GM21529 (cell line): ENCODE measurements at regions not wholly inside any gene's neighbourhood (a gene's known extent, or its start where the extent isn't known, plus 50 kb on each side); places are given as distances from the start of the nearest gene placed in this dataset.
"Not testable (repeated sequence)": the region's sequence is repeated elsewhere in the genome, so short reads cannot be mapped to it uniquely, and the experiment has no call there.

ENCODE experiments used
- ATAC-seq: cut with Tn5 transposase; IDR thresholded peaks from one replicate; pipeline ENCODE4 v1.9.1; 2021; ENCODE audit not compliant: unreplicated experiment

DNA sequence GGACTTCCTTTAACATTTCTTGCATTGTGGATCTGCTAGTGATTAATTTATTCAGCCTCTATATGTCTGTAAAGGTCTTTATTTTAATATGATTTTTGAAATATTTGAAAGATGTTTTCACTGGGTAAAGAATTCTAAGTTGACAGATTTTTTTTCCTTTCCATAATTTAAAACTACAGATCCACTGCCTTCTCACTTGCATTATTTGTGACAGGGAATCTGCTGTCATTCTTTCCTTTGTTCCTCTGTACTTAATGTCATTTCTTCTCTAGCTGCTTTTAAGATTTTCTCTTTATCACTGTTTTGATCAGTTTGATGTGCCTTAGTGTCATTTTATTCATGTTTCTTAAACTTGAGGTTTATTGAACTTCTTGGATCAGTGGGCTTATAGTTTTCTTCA is 159.9 kb downstream of the CYB561 start:
- no peak for ATAC-seq

DNA sequence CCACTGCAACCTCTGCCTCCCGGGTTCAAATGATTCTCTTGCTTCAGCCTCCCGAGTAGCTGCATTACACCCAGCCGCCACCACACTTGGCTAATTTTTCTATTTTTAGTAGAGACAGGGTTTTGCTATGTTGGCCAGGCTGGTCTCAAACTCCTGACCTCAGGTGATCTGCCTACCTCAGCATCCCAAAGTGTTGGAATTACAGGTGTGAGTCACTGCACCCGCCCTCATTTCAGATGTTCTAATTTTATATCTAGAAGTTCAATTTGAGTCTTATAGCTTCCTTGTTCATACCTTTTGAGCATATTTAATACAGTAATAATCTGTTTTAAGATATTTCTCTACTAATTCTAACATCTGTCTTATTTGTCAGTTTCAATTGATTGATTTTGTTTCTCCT is 159.1 kb downstream of the CYB561 start:
- not testable (repeated sequence) for ATAC-seq

DNA sequence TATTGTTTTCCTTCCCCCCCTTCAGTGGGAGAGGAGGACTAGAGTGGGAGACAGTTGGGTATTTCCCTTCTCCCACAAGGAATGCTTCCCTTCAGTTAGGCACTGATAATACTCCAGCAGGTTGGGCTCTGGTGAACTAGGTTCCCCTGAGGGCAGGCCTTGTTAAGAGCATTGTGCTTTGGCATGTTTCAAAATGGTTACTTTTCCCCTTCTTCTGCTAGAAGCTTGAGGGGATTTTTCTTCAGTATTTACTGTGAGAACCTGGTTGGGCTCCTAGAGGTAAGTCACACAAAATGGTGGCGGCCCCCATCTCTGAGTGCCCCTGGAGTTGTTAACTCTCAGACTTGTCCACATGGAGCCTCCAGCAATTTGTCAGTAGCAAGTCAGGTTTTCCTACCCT is 156.2 kb downstream of the CYB561 start:
- no peak for ATAC-seq

DNA sequence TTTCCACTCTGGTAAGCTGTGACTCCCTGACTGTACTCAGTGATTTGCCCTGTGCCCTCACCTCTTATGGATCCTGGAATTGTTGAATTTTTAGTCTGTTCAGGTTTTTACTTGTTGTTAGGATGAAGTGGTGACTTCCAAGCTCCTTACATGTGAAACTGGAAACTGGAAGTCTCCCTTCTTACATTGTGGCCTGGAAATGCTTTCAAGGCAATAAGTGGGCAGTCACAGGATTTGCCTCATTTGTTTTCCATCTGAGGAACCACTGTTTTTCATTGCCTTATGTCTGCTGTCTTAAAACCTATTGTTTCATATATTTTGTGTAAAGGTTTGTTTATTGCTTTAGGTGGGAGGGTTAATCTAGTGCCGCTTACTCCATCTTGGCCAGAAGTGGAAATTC is 155.8 kb downstream of the CYB561 start:
- ATAC-seq, result no peak

DNA sequence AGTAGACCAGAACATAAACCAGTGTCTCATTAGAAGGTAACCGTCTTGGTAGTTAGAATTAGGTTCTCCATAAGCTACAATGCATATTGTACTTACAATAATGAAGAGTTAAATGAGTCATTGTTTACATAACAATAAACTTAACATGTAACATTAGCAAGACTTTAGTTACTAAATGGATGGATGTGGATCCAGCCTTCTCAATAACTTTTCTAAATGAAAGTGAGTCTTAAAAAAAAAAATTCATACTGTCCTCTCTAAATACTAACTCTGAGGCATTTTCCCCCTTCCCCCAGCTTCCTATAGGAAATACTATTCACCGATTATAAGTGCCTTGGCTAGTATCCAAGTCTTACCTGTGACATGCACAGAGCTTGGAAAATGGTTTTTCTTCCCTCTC is 155.3 kb downstream of the CYB561 start:
- no peak for ATAC-seq

DNA sequence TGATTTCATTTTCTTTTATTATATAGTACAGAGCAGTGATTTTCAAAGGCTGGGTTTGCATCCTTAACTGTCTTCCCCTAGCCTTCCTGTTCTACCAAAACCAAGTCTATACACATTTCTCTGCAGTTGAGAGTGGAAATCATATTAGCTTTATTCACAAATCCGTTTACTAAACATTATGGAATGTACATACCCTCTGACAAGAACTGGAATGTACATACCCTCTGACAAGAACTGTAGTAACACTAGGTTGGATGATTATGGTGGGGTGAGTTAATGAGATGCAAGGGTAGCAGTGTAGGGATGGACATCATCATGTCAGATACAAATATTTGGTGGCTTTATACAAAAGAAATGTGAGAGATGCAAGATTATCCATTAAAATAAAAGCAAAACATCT is 154.8 kb downstream of the CYB561 start:
- no peak for ATAC-seq

DNA sequence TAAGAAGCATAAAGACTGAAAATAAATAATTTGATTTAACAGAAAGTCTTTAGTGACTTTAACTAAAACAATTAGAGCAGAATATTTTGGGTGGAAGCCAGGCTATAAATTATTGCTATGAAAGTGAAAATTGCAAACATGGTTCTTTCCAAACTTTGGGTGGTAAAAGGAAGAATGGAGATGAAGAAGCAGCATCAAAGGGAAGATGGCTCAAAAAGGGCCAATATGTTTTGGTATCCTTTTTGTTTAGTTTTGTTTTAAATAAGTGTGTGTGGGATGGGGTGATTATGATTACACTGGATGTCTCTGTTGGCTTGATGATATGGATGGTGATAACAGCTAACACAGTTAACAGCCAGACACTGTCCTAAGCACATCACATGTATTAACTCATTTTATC is 153.7 kb downstream of the CYB561 start:
- ATAC-seq, result no peak

DNA sequence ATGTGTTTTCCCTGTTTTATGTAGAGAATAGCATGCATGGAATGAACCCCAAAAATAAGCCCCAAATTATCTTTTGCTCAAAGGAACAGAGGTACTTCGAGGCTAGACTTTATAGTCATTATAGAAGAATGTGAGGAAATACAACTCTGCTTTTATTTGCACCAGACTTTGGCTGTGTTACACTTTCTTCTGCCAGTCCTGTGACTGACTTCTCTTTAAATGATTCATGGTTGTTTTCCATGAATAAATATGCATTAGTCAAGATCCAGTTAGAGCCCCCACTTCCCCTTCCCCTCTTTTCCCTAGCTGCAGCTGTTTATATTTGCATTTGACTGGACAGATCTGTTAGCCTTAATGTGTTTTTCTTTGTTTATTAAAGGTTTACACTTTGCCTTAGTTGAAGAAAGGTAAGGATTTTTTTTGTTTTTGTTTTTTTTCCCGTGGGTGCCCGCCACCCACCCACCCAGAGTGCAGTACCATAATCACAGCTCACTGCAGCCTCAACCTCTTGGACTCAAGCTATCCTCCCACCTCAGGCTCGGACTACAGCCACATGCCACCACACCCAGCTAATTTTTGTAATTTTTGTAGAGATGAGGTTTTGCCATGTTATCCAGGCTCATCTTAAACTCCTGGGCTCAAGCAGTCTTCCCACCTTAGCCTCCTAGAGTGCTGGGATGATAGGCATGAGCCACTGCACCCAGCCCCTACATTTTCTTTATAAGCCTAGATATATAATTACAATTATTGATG is 152.6 kb downstream of the CYB561 start:
- ATAC-seq, result no peak

DNA sequence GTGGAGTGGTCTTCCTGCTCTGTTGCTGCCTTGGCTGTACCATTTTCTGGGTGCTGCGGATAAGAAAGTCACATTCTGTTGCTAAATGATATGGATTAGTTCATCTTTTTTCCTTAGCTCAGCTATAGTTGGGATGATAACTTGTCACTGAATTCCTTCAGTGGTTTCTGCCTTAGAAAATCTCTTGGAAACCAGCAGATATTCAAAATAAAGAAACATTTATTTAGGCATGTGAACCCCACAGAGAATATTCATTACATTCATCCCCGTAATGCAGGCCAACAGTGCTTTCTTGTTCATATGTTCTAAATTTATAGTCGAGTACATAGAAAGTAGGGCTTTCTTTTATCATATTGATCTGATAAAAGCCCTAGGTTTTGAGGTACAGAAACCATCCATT is 151.3 kb downstream of the CYB561 start:
- no peak for ATAC-seq

DNA sequence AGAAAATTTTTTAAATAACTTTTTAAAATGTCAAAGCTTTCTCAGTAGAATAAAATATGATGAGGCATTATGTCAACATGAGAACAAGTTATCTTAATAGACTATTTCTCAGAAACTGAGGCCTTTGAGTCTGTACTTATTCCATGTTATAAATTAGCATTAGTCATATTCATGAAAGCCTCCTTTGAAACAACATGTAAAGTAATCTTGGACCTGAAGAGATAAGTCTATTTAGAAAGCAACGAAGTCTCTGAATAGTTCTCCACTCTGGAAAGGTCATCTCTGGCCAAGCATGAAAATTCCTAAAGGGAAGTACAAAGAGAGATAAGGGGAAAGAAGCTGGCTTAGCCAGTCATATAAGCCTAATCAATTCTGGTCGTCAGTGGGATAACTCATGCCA is 150.8 kb downstream of the CYB561 start:
- ATAC-seq, result no peak

DNA sequence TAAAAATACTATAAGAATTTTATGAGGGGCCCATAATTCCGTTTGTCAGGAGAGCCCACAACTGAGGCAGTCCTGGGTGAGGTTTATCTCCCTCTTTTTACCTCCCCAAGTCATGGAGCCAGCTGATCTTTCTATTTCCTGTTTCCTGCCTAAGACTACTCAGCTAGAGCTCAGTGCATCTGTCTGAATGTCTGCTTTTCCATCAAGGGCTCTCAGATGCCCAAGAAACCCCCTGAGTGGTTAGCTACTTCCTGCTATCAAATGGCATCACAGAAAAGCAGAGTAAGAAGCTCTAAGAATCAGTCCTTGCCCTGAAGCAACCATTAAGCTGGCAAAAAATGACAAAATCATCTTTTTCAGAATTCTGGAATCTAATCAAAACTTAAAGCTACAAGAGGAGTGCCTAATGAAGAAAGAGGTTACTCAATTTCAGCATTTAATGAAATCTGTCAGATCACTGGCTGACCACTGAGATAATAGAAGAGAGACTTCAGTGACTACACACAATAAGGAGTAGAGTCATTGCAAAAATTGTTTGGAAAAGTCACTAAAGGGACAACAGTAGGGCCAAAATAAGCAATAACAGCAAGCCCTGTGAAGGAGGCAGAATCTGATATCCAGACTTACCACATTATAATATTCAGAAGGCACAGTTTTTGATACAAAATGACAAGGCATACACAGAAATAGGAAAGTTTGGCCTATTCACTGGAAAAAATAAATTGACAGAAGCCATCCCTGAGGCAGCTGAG is 150.1 kb downstream of the CYB561 start:
- no peak for ATAC-seq

DNA sequence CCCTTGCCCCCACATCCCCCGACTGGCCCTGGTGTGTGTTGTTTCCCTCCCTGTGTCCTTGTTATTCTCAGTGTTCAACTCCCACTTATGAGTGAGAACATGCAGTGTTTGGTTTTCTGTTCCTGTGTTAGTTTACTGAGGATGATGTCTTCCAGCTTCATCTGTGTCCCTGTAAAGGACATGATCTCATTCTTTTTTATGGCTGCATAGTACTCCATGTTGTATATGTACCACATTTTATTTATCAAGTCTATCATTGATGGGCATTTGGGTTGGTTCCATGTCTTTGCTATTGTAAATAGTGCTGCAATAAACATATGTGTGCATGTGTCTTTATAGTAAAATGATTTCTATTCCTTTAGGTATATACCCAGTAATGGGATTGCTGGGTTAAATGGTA is 147.2 kb downstream of the CYB561 start:
- ATAC-seq, result not testable (repeated sequence)

DNA sequence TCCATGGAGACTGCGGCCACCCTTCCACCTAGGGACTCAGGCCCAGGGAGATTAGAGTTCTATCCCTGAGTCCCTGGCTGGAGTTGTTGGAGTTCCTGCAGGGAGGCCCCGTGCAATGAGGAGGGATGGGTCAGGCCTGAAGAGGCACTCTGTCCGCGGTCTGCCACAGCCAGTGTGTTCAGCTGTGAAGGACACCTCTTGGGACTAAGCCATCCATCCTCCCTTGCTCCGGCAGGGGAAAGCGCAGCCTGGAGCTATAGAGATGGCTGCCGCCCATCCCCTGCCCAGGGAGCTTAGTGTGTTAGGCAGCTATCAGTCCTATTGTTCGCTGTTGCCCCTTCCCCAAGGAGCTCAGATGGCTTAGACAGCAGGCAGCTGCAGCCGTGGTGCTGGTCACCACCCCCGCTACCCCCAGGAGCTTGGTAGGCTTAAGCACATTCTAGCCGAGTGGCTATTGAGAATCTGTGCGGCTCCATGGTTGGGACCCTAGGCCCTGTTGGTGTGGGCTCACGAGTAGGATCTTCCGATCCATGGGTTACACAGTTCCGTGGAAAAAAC is 141.3 kb downstream of the CYB561 start:
- ATAC-seq, result no peak

DNA sequence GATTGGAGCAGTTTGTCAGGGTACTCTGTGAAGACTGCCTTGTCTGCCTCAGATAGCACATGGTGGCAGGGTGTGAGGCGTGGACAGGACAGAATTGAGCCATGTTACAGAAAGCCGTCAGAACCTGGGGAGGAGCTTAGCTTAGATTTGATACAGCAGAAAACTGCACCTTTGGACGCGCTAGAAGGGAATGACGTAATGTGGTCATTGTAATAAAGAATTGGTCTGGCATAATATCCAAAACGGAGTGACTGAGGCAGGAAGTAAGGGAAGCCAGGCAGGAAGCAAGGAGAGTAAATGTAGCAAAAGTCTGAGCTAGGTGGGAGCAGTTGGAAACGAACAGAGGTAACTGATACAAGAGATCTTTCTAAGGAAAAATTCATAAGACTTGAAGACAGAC is 140.2 kb downstream of the CYB561 start:
- ATAC-seq, result no peak

DNA sequence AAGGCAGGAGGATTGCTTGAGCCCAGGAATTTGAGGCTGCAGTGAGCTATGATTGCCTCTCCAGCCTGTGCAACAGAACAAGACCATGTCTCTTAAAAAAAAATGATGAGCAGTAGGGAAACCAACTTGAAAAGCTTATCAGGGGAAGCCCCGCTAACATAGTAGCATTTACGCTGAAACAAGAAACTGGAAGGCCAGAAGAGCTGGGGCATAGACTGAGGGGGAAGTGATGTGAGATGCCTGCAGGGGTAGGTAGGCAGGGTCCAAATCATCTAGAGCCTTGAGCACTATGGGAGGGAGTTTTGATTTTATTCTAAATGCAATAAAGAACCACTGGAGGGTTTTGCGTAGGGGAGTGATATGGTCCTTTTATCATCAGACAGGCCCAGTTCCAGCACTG is 139.3 kb downstream of the CYB561 start:
- no peak for ATAC-seq

DNA sequence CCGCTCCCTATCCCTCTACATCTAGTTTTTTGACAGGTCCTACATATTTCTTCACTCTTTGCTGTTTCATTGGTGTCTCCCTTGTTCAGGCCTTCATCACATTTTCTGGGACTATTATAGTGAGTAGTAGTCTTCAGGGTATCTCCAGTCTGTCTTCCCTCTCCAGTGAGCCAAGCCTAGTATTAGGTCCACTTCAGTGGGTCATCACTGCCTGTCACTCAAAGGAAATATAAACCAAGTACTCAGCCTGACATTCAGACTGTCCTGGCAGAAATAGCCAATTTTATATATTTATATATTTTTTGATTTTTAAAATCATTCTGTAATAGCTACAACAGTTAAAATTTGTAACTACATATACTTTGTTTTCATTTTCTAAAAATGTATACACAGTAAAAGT is 137.8 kb downstream of the CYB561 start:
- no peak for ATAC-seq

DNA sequence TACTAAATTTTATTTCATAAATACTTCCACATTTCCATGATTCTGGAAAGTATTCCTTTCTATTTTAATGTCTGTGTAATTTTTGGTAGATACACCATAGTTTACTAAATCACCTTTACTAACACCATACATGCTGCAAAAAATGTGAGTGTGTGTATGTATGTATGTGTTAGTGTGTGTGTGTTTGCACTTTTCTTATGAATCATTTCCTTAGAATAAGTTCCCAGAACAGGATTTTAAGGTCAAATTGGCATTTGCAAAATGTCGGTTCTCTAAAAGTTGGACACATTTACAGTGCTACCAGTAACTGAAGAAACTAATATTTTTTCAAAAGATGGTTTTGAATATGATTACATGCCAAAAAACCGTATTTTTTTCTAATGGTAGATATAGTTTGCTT is 137.1 kb downstream of the CYB561 start:
- ATAC-seq, result no peak

DNA sequence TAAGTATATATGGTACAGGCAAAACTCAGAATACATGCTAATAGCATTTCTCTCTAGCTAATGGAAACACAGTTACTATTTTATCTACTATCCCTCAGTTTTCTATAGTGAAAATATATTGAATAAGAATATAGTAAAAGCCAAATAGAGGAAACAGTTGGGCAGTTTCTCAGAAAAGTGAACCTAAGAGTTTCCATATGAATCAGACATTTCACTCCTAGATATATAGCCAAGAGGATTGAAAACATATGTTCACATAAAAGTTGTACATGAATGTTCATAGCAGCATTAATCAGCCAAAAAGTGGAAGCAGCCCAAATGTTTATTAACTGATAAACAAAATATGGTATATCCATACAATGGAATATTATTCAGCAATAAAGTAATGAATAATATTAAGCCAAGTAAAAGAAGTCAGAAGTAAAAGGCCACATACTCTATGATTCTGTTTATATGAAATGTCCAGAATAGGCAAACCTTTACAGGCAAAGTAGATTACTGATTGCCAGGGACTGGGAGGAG is 134.6 kb downstream of the CYB561 start:
- no peak for ATAC-seq

DNA sequence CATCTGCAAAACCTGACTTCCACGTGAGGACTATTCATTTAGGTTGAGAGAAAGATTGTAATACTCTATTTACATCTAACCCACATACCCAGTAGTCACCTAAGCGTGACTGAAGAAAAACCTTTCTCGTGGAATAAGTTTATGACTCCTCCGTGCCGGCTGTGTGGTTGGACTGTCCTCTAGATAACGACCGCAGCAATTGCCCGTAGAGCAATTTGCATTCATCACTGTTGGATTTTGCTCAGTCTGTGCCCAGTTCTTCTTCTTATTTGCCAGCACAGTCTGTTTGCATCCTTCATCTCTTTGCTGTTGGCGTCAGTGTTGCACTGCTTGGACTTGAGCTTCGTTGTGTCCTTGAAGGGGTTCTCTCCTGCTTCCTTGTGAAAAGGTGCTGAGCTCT is 131.3 kb downstream of the CYB561 start:
- ATAC-seq, result no peak

DNA sequence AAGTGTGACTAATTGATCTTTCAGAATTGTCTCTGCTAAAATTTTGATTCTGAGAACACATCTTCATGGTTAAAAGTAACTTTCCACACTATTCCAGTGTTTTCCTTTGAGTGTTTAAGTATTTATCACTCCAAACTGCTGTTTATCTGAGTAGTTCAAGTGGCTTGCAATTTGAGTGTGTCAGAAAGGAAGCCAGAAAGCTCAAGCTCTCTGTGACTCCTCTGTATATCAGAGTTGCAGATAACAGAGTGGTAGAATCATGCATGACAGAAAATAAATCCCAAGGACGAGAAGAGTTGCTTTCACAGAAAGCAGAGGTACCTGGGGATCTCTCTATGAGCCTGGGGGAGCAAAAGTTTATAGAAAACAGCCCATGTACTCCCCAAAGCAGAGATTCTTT is 130.0 kb downstream of the CYB561 start:
- ATAC-seq, result no peak

DNA sequence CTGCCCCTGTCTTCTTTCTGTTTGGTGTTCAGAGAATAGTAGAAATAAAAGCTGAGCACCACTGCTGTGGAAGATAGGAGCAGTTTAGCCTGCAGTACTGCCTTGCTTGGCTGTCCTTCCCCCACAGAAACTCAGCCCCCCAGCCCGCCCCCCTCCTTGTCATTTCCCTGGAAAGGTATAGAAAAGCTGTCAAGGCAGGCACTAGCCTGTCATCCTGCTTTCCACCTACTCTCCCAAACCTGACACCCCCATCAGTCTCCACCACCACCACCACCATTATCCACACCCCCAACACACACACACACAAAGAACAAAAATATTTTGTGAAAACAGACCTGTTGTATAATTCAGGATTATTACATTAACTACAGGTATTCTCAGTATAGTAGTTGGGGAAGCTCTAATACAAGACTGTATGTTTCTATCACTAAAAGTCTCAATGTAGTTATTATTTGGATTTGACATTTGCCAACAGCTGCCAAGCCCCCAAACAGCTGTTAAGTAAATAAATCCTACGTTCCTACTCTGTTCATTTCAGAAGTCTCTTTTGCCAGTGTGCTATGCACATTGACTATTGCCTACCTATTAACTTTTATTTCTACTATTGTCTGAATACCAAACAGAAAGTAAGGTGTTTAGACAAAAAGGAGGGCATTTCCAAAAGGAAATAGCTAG is 128.8 kb downstream of the CYB561 start:
- no peak for ATAC-seq

DNA sequence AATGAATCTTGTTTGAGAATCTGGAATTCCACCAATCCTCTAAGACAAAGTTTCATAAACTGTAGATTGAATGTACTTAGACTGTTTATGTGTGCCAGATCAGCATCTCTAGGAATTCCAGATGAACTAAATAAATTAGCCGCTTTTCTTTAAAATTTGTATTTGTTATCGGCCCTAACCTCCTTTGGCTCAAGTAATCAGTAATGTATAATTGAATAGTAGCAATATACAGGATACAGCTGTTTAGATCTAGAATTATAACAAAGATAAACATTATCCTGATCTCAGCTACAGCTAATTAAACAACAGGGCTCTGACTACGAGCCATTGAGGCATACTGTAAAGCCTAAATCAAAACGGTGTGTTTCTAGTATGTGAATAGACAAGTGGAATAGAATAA is 120.3 kb downstream of the CYB561 start:
- ATAC-seq, result no peak
